Amygdala (tissue), 56 donors: ENCODE measurements at regions not wholly inside any gene's neighbourhood (a gene's known extent, or its start where the extent isn't known, plus 50 kb on each side); places are given as distances from the start of the nearest gene placed in this dataset.
"Not testable (repeated sequence)": the region's sequence is repeated elsewhere in the genome, so short reads cannot be mapped to it uniquely, and the experiment has no call there.

Source experiments
- DNase-seq, 56 donors: peaks; one replicate each; lab custom pipeline; 2025; lab: John Stamatoyannopoulos, UW

- DNase-seq, result no peak
These were observed 913.4 kb upstream of the ACO1 start for GRCh38 chr9:31471010-31471409.

- DNase-seq, result no peak
These were observed 897.8 kb upstream of the ACO1 start for GRCh38 chr9:31486630-31487029.

- no peak for DNase-seq
These were observed 893.8 kb upstream of the ACO1 start for GRCh38 chr9:31490551-31491106.

- no peak for DNase-seq
These were observed 892.2 kb upstream of the ACO1 start for GRCh38 chr9:31492229-31492628.

- no peak for DNase-seq
These were observed 884.0 kb upstream of the ACO1 start for GRCh38 chr9:31500422-31500821.

- no peak for DNase-seq
These were observed 865.4 kb upstream of the ACO1 start for GRCh38 chr9:31519011-31519410.

- no peak for DNase-seq
These were observed 865.0 kb upstream of the ACO1 start for GRCh38 chr9:31519424-31519823.

- no peak for DNase-seq
These were observed 864.6 kb upstream of the ACO1 start for GRCh38 chr9:31519826-31520225.

GRCh38 chr9:31520301-31521085 is 864.0 kb upstream of the ACO1 start:
- no peak for DNase-seq

- peak in 1 of 56 donors; percentile 21 for DNase-seq
These were observed 848.8 kb upstream of the ACO1 start for GRCh38 chr9:31535651-31536050.

GRCh38 chr9:31536471-31536870 is 848.0 kb upstream of the ACO1 start:
- DNase-seq, result no peak

- DNase-seq, result peak in 13 of 56 donors; percentile 3 to 51 (median 8)
These were observed 842.6 kb upstream of the ACO1 start for GRCh38 chr9:31541721-31542281.

GRCh38 chr9:31542384-31543055 is 841.9 kb upstream of the ACO1 start:
- peak in 3 of 56 donors; percentile 3 to 9 (median 6) for DNase-seq

- DNase-seq, result no peak
These were observed 829.5 kb upstream of the ACO1 start for GRCh38 chr9:31554941-31555340.

- DNase-seq, result no peak
These were observed 827.6 kb upstream of the ACO1 start for GRCh38 chr9:31556667-31557463.

GRCh38 chr9:31572190-31572589 is 812.3 kb upstream of the ACO1 start:
- not testable (repeated sequence) for DNase-seq

- no peak for DNase-seq
These were observed 810.9 kb upstream of the ACO1 start for GRCh38 chr9:31573561-31573960.

GRCh38 chr9:31574006-31574765 is 810.3 kb upstream of the ACO1 start:
- DNase-seq, result no peak

- DNase-seq, result no peak
These were observed 802.4 kb upstream of the ACO1 start for GRCh38 chr9:31582071-31582470.

- DNase-seq, result no peak
These were observed 801.9 kb upstream of the ACO1 start for GRCh38 chr9:31582561-31582960.
